ENCODE measurements at regions not wholly inside any gene's neighbourhood (a gene's known extent, or its start where the extent isn't known, plus 50 kb on each side); places are given as distances from the start of the nearest gene placed in this dataset.

DNA sequence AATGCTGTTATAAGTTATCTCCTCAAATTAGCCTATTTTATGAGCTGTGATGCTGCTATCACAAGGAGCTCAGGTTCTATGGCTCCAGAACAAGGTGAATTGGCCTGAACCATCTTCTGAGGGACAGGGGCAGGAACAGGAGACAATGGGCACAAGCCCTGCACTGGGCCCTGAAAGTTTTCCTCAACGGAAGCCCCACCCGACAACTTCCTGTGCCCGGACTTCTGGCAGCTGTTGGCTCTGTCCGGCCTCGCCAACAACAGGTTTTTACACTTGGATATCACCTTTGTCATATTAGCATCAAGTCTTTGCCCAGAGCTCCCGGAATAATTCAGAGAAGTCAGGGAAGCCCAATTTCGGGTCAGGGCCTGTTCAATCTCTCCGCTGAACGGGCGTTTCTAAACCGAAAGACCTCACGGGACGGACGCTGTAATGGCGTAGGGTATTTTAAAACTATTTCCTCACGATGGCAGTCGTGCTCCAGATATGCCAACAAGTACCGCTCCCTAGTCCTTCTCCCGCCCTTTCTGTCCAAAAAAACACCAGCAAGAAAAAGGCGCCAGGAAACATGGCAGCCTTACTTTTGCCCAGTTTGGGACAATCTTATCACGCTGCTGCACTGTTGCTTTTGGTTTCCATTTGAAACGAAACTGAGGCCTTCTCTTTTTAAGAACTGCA, 201.0 kb upstream of the STK26 start (continued):
- TF ChIP-seq, protein P1, sequence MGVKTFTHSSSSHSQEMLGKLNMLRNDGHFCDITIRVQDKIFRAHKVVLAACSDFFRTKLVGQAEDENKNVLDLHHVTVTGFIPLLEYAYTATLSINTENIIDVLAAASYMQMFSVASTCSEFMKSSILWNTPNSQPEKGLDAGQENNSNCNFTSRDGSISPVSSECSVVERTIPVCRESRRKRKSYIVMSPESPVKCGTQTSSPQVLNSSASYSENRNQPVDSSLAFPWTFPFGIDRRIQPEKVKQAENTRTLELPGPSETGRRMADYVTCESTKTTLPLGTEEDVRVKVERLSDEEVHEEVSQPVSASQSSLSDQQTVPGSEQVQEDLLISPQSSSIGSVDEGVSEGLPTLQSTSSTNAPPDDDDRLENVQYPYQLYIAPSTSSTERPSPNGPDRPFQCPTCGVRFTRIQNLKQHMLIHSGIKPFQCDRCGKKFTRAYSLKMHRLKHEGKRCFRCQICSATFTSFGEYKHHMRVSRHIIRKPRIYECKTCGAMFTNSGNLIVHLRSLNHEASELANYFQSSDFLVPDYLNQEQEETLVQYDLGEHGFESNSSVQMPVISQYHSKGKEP (tag by site-specific recombination; IDR thresholded peaks at IDR 0.05), result no peak
- peak; percentile 71 for TF ChIP-seq KLF10 (tag by site-specific recombination; IDR thresholded peaks at IDR 0.05)
- no peak for TF ChIP-seq ZNF2 (tag by site-specific recombination; IDR thresholded peaks at IDR 0.05)
- TF ChIP-seq ZNF121 (tag by site-specific recombination; IDR thresholded peaks at IDR 0.05), result no peak
- peak; percentile 20; the same call in 1 of the 2 replicates for TF ChIP-seq SP2 (tag by site-specific recombination; IDR thresholded peaks at IDR 0.05)
- TF ChIP-seq ZNF426 (tag by site-specific recombination; IDR thresholded peaks at IDR 0.05), result no peak
- no peak for TF ChIP-seq ZNF660 (tag by site-specific recombination; IDR thresholded peaks at IDR 0.05)
- no peak for TF ChIP-seq ZNF626 (tag by site-specific recombination; IDR thresholded peaks at IDR 0.05)
- TF ChIP-seq ZNF146 (tag by site-specific recombination; IDR thresholded peaks at IDR 0.05), result no peak
- TF ChIP-seq, protein P2, sequence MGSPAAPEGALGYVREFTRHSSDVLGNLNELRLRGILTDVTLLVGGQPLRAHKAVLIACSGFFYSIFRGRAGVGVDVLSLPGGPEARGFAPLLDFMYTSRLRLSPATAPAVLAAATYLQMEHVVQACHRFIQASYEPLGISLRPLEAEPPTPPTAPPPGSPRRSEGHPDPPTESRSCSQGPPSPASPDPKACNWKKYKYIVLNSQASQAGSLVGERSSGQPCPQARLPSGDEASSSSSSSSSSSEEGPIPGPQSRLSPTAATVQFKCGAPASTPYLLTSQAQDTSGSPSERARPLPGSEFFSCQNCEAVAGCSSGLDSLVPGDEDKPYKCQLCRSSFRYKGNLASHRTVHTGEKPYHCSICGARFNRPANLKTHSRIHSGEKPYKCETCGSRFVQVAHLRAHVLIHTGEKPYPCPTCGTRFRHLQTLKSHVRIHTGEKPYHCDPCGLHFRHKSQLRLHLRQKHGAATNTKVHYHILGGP (tag by site-specific recombination; IDR thresholded peaks at IDR 0.05), result no peak
- TF ChIP-seq, protein P3, sequence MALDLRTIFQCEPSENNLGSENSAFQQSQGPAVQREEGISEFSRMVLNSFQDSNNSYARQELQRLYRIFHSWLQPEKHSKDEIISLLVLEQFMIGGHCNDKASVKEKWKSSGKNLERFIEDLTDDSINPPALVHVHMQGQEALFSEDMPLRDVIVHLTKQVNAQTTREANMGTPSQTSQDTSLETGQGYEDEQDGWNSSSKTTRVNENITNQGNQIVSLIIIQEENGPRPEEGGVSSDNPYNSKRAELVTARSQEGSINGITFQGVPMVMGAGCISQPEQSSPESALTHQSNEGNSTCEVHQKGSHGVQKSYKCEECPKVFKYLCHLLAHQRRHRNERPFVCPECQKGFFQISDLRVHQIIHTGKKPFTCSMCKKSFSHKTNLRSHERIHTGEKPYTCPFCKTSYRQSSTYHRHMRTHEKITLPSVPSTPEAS (tag by site-specific recombination; IDR thresholded peaks at IDR 0.05), result 0 out of 2 replicates have a peak, but pooled peaks have one; percentile 22
- 0 out of 2 replicates have a peak, but pooled peaks have one; percentile 19 for TF ChIP-seq SP3 (tag by site-specific recombination; IDR thresholded peaks at IDR 0.05)
- no peak for TF ChIP-seq ZNF621 (tag by site-specific recombination; IDR thresholded peaks at IDR 0.05)
- TF ChIP-seq SCRT2 (tag by site-specific recombination; IDR thresholded peaks at IDR 0.05), result peak; percentile 83
- TF ChIP-seq ZIC2 (tag by site-specific recombination; IDR thresholded peaks at IDR 0.05), result no peak
- TF ChIP-seq ZBTB7A (tag by site-specific recombination; IDR thresholded peaks at IDR 0.05; ENCODE audit: low read depth), result no peak
- peak; percentile 76; the same call in 1 of the 2 replicates for TF ChIP-seq ZXDB (tag by site-specific recombination; IDR thresholded peaks at IDR 0.05)
- no peak for TF ChIP-seq ZNF184 (tag by site-specific recombination; IDR thresholded peaks at IDR 0.05)
- TF ChIP-seq KLF16 (tag by site-specific recombination; IDR thresholded peaks at IDR 0.05), result no peak
- TF ChIP-seq ZNF510 (tag by site-specific recombination; IDR thresholded peaks at IDR 0.05; ENCODE audit: insufficient replicate concordance), result no peak
- TF ChIP-seq ZNF768 (tag by site-specific recombination; IDR thresholded peaks at IDR 0.05), result no peak
- no peak for TF ChIP-seq KLF7 (tag by site-specific recombination; IDR thresholded peaks at IDR 0.05; ENCODE audit: borderline replicate concordance)
- TF ChIP-seq ZNF76 (tag by site-specific recombination; IDR thresholded peaks at IDR 0.05; ENCODE audit: borderline replicate concordance, low read depth), result peak; percentile 74
- TF ChIP-seq ZNF335 (tag by site-specific recombination; conservative IDR thresholded peaks at IDR 0.05), result peak; percentile 50
- no peak for TF ChIP-seq ZNF544 (tag by site-specific recombination; IDR thresholded peaks at IDR 0.05)
- TF ChIP-seq ZNF266 (tag by site-specific recombination; IDR thresholded peaks at IDR 0.05; ENCODE audit: low read depth), result no peak
- peak; percentile 89; the same call in 1 of the 2 replicates for TF ChIP-seq SCRT1 (tag by site-specific recombination; IDR thresholded peaks at IDR 0.05; ENCODE audit: borderline replicate concordance)
- no peak for TF ChIP-seq KLF9 (tag by site-specific recombination; IDR thresholded peaks at IDR 0.05; ENCODE audit: low read depth)
- TF ChIP-seq SETDB1 (IDR thresholded peaks at IDR 0.05; ENCODE audit: insufficient read length, low read length), result no peak
- TF ChIP-seq, protein P4, sequence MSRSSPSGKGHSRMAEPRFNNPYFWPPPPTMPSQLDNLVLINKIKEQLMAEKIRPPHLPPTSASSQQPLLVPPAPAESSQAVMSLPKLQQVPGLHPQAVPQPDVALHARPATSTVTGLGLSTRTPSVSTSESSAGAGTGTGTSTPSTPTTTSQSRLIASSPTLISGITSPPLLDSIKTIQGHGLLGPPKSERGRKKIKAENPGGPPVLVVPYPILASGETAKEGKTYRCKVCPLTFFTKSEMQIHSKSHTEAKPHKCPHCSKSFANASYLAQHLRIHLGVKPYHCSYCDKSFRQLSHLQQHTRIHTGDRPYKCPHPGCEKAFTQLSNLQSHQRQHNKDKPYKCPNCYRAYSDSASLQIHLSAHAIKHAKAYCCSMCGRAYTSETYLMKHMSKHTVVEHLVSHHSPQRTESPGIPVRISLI (tag by site-specific recombination; IDR thresholded peaks at IDR 0.05), result peak; percentile 49; the same call in 1 of the 2 replicates
- TF ChIP-seq ZNF341 (tag by site-specific recombination; IDR thresholded peaks at IDR 0.05; ENCODE audit: low read depth), result no peak; the same call in 1 of the 2 replicates
- no peak for TF ChIP-seq ZNF202 (tag by site-specific recombination; IDR thresholded peaks at IDR 0.05; ENCODE audit: borderline replicate concordance)
- TF ChIP-seq KLF8 (tag by site-specific recombination; IDR thresholded peaks at IDR 0.05), result peak; percentile 23; the same call in 1 of the 2 replicates
- TF ChIP-seq, protein P5, sequence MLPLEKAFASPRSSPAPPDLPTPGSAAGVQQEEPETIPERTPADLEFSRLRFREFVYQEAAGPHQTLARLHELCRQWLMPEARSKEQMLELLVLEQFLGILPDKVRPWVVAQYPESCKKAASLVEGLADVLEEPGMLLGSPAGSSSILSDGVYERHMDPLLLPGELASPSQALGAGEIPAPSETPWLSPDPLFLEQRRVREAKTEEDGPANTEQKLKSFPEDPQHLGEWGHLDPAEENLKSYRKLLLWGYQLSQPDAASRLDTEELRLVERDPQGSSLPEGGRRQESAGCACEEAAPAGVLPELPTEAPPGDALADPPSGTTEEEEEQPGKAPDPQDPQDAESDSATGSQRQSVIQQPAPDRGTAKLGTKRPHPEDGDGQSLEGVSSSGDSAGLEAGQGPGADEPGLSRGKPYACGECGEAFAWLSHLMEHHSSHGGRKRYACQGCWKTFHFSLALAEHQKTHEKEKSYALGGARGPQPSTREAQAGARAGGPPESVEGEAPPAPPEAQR (tag by site-specific recombination; IDR thresholded peaks at IDR 0.05), result no peak

Measured in HEK293 (cell line).